Adrenal gland (tissue), 9 donors: ENCODE measurements at regions not wholly inside any gene's neighbourhood (a gene's known extent, or its start where the extent isn't known, plus 50 kb on each side); places are given as distances from the start of the nearest gene placed in this dataset.

Experiments used
- DNase-seq, 7 donors: peaks; one replicate each; pipeline ENCODE4 v3.0.0-alpha.2; 2019 to 2020
- H3K27ac ChIP-seq, 5 donors: fragments of 200-600 bp; sonication (generic) in 4 of 5; 1 replicate in 3 of 5; 2 replicates in 2 of 5; pipeline versions ENCODE4 v1.5.1 to v1.8.0; 2016 to 2020; ENCODE audit warnings: mild to moderate bottlenecking in 1 of 5
- H3K27me3 ChIP-seq: fragments of 200-600 bp; 2 replicates; pipeline ENCODE4 v1.8.0; 2021
- H3K36me3 ChIP-seq, 2 donors: fragments of 200-600 bp; replicated peaks in 1 of 2; 1 replicate in 1 of 2; 2 replicates in 1 of 2; pipeline versions ENCODE4 v1.5.1 to v1.8.0; 2018 to 2022
- H3K4me1 ChIP-seq, 2 donors: fragments of 200-600 bp; replicated peaks in 1 of 2; 1 replicate in 1 of 2; 2 replicates in 1 of 2; pipeline versions ENCODE4 v1.5.1 to v1.8.0; 2018 to 2021
- H3K4me3 ChIP-seq, 4 donors: fragments of 200-600 bp; sonication (generic) in 3 of 4; one replicate each; pipeline ENCODE4 v1.5.1; 2016 to 2018
- H3K9me3 ChIP-seq, 3 donors: fragments of 200-600 bp; sonication (generic) in 1 of 3; replicated peaks in 1 of 3; 1 replicate in 2 of 3; 2 replicates in 1 of 3; pipeline versions ENCODE4 v1.5.1 to v1.8.0; 2016 to 2021
- CTCF ChIP-seq, 6 experiments: fragments of 450-650 bp in 4 of 6; fragments of 200-600 bp in 2 of 6; sonication (generic) in 1 of 6; IDR thresholded peaks; 1 replicate in 5 of 6; 2 replicates in 1 of 6; pipeline versions ENCODE4 v1.5.1 to v1.8.0; 2016 to 2021; ENCODE audit warnings: antibody characterized with exemption in 6 of 6, mild to moderate bottlenecking in 2 of 6, moderate library complexity in 1 of 6
- POLR2A ChIP-seq, 2 donors: fragments of 450-650 bp; IDR thresholded peaks; one replicate each; pipeline ENCODE4 v1.6.1; 2017; ENCODE audit warnings: antibody characterized with exemption in 2 of 2, mild to moderate bottlenecking in 2 of 2, moderate library complexity in 1 of 2
- WGBS, 4 donors: extraction: QIAGEN DNeasy Blood & Tissue Kit in 2 of 4; methylation state at CpG; one replicate each; pipeline versions ENCODE4 v1.1.5 to v1.1.7; 2013 to 2017; 5-methylcytosine and 5-hydroxymethylcytosine counted together
- intact Hi-C, 2 donors: fragments of 100-400 bp; cut with DNase I; formaldehyde crosslinking; loops; one replicate each; pipeline versions ENCODE4 v1.14.1 to v1.15.0; 2022 to 2023
- donor health status: healthy with polysubstance abuse.
- donor health status: Bipolar disorder and iron deficiency.
- donor health status: DM: yes; HTN: yes; CAD: no.
- donor health status: DM: no; HTN: no; CAD: no.
- donor health status: DM: no; HTN: no; CAD: no.

- intact Hi-C loops = no loop called here
- H3K4me1 ChIP-seq = no peaks in the 10 kb centered on the region
- H3K36me3 ChIP-seq = no peaks in the 10 kb centered on the region
- H3K4me3 ChIP-seq = no peak overlapping the region
- H3K27ac ChIP-seq = no peak overlapping the region
- DNase-seq = no peak
- no peaks in the 10 kb centered on the region for H3K27me3 ChIP-seq
- TF ChIP-seq CTCF (IDR thresholded peaks at IDR 0.05) = no peak
- TF ChIP-seq POLR2A (IDR thresholded peaks at IDR 0.05) = no peak
- no peaks in the 10 kb centered on the region for H3K9me3 ChIP-seq
Observed at GRCh38 chr21:25507522-25507921, 99.8 kb downstream of the MRPL39 start.

- intact Hi-C loops = no loop called here
- Histone ChIP-seq H3K9me3 (no peaks in the 10 kb centered on the region), H3K4me3 (no peak overlapping the region), H3K27ac (no peak overlapping the region), H3K27me3 (no peaks in the 10 kb centered on the region), H3K36me3 (no peaks in the 10 kb centered on the region), H3K4me1 (no peaks in the 10 kb centered on the region)
- no peak for DNase-seq
- WGBS, 4 donors = 78 to 87% (median 82%) methylated on average over 6 of the region's 6 CpGs
- TF ChIP-seq CTCF (IDR thresholded peaks at IDR 0.05) (no peak), POLR2A (IDR thresholded peaks at IDR 0.05) (no peak)
Observed at GRCh38 chr21:25506887-25507286, 100.4 kb downstream of the MRPL39 start.

GRCh38 chr21:25506261-25506660 lies 101.0 kb downstream of the MRPL39 start:
- DNase-seq = no peak
- WGBS, 4 donors = 84 to 91% (median 88%) methylated on average over 2 of the region's 2 CpGs
- Histone ChIP-seq H3K36me3 (no peaks in the 10 kb centered on the region), H3K27ac (no peak overlapping the region), H3K27me3 (no peaks in the 10 kb centered on the region), H3K9me3 (no peaks in the 10 kb centered on the region), H3K4me3 (no peak overlapping the region), H3K4me1 (no peaks in the 10 kb centered on the region)
- TF ChIP-seq CTCF (IDR thresholded peaks at IDR 0.05) = no peak
- no peak for TF ChIP-seq POLR2A (IDR thresholded peaks at IDR 0.05)
- intact Hi-C loops = no loop called here

GRCh38 chr21:25503981-25504380 lies 103.3 kb downstream of the MRPL39 start:
- Histone ChIP-seq H3K27me3 (no peaks in the 10 kb centered on the region), H3K4me1 (no peaks in the 10 kb centered on the region), H3K36me3 (no peaks in the 10 kb centered on the region), H3K4me3 (no peak overlapping the region), H3K9me3 (no peaks in the 10 kb centered on the region), H3K27ac (no peak overlapping the region)
- TF ChIP-seq CTCF (IDR thresholded peaks at IDR 0.05) = no peak
- no peak for TF ChIP-seq POLR2A (IDR thresholded peaks at IDR 0.05)
- intact Hi-C loops = no loop called here
- 77 to 98% (median 94%) methylated on average over 1 of the region's 1 CpG for WGBS, 4 donors
- DNase-seq = no peak
